ENCODE measurements at regions not wholly inside any gene's neighbourhood (a gene's known extent, or its start where the extent isn't known, plus 50 kb on each side); places are given as distances from the start of the nearest gene placed in this dataset.
"Not testable (repeated sequence)": the region's sequence is repeated elsewhere in the genome, so short reads cannot be mapped to it uniquely, and the experiment has no call there.

GRCh38 chr17:77288115-77288619 is 147.4 kb downstream of the SEC14L1 start:
- Mint-ChIP-seq H3K9me3 (peaks cover 5% of the 10 kb centered on the region), H3K27me3 (ENCODE audit: low read depth, poor library complexity) (peaks cover 22% of the 10 kb centered on the region), H3K27ac (peak overlapping the region; percentile 94), H3K36me3 (ENCODE audit: low read depth) (peaks cover 6% of the 10 kb centered on the region), H3K4me3 (peak overlapping the region; percentile 67), H3K4me1 (peaks cover 50% of the 10 kb centered on the region)
- DNase-seq: no peak
- TF ChIP-seq, protein P1, sequence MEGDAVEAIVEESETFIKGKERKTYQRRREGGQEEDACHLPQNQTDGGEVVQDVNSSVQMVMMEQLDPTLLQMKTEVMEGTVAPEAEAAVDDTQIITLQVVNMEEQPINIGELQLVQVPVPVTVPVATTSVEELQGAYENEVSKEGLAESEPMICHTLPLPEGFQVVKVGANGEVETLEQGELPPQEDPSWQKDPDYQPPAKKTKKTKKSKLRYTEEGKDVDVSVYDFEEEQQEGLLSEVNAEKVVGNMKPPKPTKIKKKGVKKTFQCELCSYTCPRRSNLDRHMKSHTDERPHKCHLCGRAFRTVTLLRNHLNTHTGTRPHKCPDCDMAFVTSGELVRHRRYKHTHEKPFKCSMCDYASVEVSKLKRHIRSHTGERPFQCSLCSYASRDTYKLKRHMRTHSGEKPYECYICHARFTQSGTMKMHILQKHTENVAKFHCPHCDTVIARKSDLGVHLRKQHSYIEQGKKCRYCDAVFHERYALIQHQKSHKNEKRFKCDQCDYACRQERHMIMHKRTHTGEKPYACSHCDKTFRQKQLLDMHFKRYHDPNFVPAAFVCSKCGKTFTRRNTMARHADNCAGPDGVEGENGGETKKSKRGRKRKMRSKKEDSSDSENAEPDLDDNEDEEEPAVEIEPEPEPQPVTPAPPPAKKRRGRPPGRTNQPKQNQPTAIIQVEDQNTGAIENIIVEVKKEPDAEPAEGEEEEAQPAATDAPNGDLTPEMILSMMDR (IDR thresholded peaks at IDR 0.05): no peak

GRCh38 chr17:77290759-77291558 is 150.2 kb downstream of the SEC14L1 start:
- not testable (repeated sequence) for DNase-seq; H3K27ac Mint-ChIP-seq; H3K27me3 Mint-ChIP-seq (ENCODE audit: low read depth, poor library complexity); H3K9me3 Mint-ChIP-seq; H3K4me3 Mint-ChIP-seq; H3K36me3 Mint-ChIP-seq (ENCODE audit: low read depth)
- H3K4me1 Mint-ChIP-seq: peaks cover 56% of the 10 kb centered on the region

DNA sequence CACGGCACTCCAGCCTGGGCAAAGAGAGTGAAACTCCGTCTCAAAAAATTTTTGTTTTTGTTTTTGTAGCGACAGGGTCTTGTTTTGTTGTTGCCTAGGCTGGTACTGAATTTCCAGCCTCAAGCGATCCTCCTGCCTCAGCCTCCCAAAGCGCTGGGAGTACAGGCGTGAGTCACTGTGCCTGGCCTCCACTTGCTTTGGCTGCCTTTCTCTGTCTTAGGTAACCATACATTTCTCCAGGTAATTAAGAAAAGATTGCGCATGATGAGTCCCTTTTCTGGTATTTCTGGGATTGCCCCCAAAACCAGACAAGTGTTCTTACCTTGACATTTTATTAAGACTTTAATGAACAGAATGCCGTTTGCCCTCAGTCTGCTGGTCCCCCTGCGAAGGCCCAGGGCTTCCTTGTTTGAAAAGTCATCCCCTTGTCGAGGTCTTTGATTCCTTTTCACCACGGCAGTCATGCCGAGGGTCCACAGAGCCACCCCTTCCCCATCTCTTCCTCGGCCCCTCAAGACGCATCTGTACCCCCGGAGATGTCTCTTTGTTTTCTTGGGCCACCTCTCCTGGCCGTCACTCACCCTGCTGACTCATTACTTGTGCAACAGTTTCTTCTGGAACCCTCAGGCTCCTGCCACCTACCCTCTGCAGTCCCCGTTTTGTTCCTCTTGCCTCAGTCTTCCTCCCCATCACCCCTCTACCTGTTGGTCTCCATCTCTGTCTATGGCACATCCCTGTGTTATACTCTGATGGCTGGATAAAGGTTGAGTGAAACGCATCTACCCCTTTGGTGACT is 151.0 kb downstream of the SEC14L1 start:
- no peak overlapping the region for H3K4me3 Mint-ChIP-seq
- DNase-seq: no peak
- H3K27me3 Mint-ChIP-seq (ENCODE audit: low read depth, poor library complexity): peaks cover 7% of the 10 kb centered on the region
- peak overlapping the region; percentile 20 for H3K27ac Mint-ChIP-seq
- H3K9me3 Mint-ChIP-seq: peaks cover 5% of the 10 kb centered on the region
- H3K4me1 Mint-ChIP-seq: peaks cover 56% of the 10 kb centered on the region
- TF ChIP-seq, protein P1 (IDR thresholded peaks at IDR 0.05): no peak
- peaks cover 6% of the 10 kb centered on the region for H3K36me3 Mint-ChIP-seq (ENCODE audit: low read depth)

DNA sequence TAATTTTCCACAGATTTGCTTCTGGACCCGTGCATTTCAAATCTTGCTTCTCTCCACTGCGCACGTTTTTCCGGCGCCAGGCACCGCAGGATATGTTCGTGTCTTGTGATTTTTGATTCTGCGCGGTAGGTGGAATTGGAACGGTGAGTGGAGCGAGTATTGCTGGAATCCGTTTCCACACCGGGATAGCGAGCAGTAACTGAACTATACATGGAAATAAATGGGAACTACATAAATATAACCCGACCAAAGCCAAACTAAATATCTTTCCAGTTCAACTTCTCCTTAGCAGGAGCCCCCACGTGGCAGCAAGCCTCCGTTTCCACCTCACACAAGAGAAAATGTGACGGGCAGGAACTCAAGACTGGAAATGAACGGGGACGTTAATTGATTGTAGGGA is 154.0 kb downstream of the SEC14L1 start:
- Mint-ChIP-seq H3K4me3 (no peak overlapping the region), H3K27ac (no peak overlapping the region), H3K9me3 (peaks cover 5% of the 10 kb centered on the region), H3K27me3 (ENCODE audit: low read depth, poor library complexity) (peaks cover 7% of the 10 kb centered on the region), H3K36me3 (ENCODE audit: low read depth) (peaks cover 6% of the 10 kb centered on the region), H3K4me1 (peaks cover 51% of the 10 kb centered on the region)
- TF ChIP-seq, protein P1 (IDR thresholded peaks at IDR 0.05): no peak
- no peak for DNase-seq

GRCh38 chr17:77295241-77295853 is 154.6 kb downstream of the SEC14L1 start:
- H3K4me1 Mint-ChIP-seq: peaks cover 48% of the 10 kb centered on the region
- H3K27ac Mint-ChIP-seq: no peak overlapping the region
- H3K4me3 Mint-ChIP-seq: no peak overlapping the region
- peaks cover 7% of the 10 kb centered on the region for H3K27me3 Mint-ChIP-seq (ENCODE audit: low read depth, poor library complexity)
- no peak for DNase-seq
- TF ChIP-seq, protein P1 (IDR thresholded peaks at IDR 0.05): no peak
- H3K36me3 Mint-ChIP-seq (ENCODE audit: low read depth): peaks cover 6% of the 10 kb centered on the region
- peaks cover 5% of the 10 kb centered on the region for H3K9me3 Mint-ChIP-seq
